ENCODE measurements at regions not wholly inside any gene's neighbourhood (a gene's known extent, or its start where the extent isn't known, plus 50 kb on each side); places are given as distances from the start of the nearest gene placed in this dataset.
"Not testable (repeated sequence)": the region's sequence is repeated elsewhere in the genome, so short reads cannot be mapped to it uniquely, and the experiment has no call there.

GRCh38 chr7:20466543-20467021 is 135.9 kb downstream of the ITGB8 start:
- DNase-seq (ENCODE audit: low spot score) = no peak

GRCh38 chr7:20470082-20470481 is 139.4 kb downstream of the ITGB8 start:
- DNase-seq (ENCODE audit: low spot score) = no peak

GRCh38 chr7:20470726-20471125 is 140.0 kb downstream of the ITGB8 start:
- DNase-seq (ENCODE audit: low spot score) = no peak

GRCh38 chr7:20474249-20474648 is 141.2 kb upstream of the ABCB5 start:
- no peak for DNase-seq (ENCODE audit: low spot score)

- DNase-seq (ENCODE audit: low spot score) = no peak
Observed at GRCh38 chr7:20475756-20476155, 139.7 kb upstream of the ABCB5 start.

GRCh38 chr7:20477067-20477466 is 138.4 kb upstream of the ABCB5 start:
- no peak for DNase-seq (ENCODE audit: low spot score)

- no peak for DNase-seq (ENCODE audit: low spot score)
Observed at GRCh38 chr7:20479706-20480105, 135.8 kb upstream of the ABCB5 start.

- no peak for DNase-seq (ENCODE audit: low spot score)
Observed at GRCh38 chr7:20482071-20482470, 133.4 kb upstream of the ABCB5 start.

- peak; percentile 40 for DNase-seq (ENCODE audit: low spot score)
Observed at GRCh38 chr7:20484356-20484755, 131.1 kb upstream of the ABCB5 start.

- no peak for DNase-seq (ENCODE audit: low spot score)
Observed at GRCh38 chr7:20488850-20489249, 126.6 kb upstream of the ABCB5 start.

- no peak for DNase-seq (ENCODE audit: low spot score)
Observed at GRCh38 chr7:20491284-20491683, 124.2 kb upstream of the ABCB5 start.

GRCh38 chr7:20494566-20494965 is 120.9 kb upstream of the ABCB5 start:
- no peak for DNase-seq (ENCODE audit: low spot score)

GRCh38 chr7:20501473-20501872 is 114.0 kb upstream of the ABCB5 start:
- DNase-seq (ENCODE audit: low spot score) = not testable (repeated sequence)

- no peak for DNase-seq (ENCODE audit: low spot score)
Observed at GRCh38 chr7:20503278-20503950, 112.1 kb upstream of the ABCB5 start.

GRCh38 chr7:20504060-20504459 is 111.4 kb upstream of the ABCB5 start:
- DNase-seq (ENCODE audit: low spot score) = no peak

GRCh38 chr7:20506175-20506574 is 109.3 kb upstream of the ABCB5 start:
- no peak for DNase-seq (ENCODE audit: low spot score)

GRCh38 chr7:20507157-20507556 is 108.3 kb upstream of the ABCB5 start:
- DNase-seq (ENCODE audit: low spot score) = no peak

GRCh38 chr7:20508109-20508508 is 107.4 kb upstream of the ABCB5 start:
- DNase-seq (ENCODE audit: low spot score) = no peak

- DNase-seq (ENCODE audit: low spot score) = no peak
Observed at GRCh38 chr7:20509892-20510572, 105.4 kb upstream of the ABCB5 start.

- DNase-seq (ENCODE audit: low spot score) = no peak
Observed at GRCh38 chr7:20510573-20510900, 104.9 kb upstream of the ABCB5 start.

- DNase-seq (ENCODE audit: low spot score) = no peak
Observed at GRCh38 chr7:20513341-20513740, 102.1 kb upstream of the ABCB5 start.

- no peak for DNase-seq (ENCODE audit: low spot score)
Observed at GRCh38 chr7:20513897-20514296, 101.6 kb upstream of the ABCB5 start.

- peak; percentile 68 for DNase-seq (ENCODE audit: low spot score)
Observed at GRCh38 chr7:20514364-20514763, 101.1 kb upstream of the ABCB5 start.

GRCh38 chr7:20519645-20520044 is 95.8 kb upstream of the ABCB5 start:
- DNase-seq (ENCODE audit: low spot score) = no peak

Measured in D341Med (cell line).